ENCODE measurements at regions not wholly inside any gene's neighbourhood (a gene's known extent, or its start where the extent isn't known, plus 50 kb on each side); places are given as distances from the start of the nearest gene placed in this dataset.

DNA sequence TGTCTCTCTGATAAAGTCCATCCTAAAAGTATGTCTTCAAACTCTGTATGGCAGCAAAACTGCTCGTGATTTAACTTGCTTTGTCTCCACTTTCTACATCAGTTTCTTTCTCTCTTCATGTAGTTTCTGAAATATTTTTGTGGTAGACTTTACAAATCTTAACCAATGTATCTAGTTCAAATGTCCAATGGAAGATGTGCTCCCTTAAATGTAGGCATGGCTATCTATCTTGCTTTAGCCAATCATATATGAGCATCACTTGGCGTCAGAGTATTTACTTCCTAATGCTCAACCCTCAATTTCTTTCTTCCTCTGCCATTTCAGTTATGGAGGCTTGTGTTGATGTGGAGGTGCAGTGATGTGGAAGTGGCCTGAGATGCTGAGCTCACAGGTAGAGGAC lies 206.1 kb upstream of the ZNF608 start:
- no peak for DNase-seq (ENCODE audit: low spot score)
- Mint-ChIP-seq H3K4me1 (peaks cover 12% of the 10 kb centered on the region), H3K27ac (no peak overlapping the region), H3K36me3 (peaks cover 6% of the 10 kb centered on the region), H3K4me3 (no peak overlapping the region), H3K27me3 (ENCODE audit: insufficient read depth, low read depth) (no peaks in the 10 kb centered on the region), H3K9me3 (peaks cover 4% of the 10 kb centered on the region)
- Histone ChIP-seq H3K27ac (no peak overlapping the region), H3K27me3 (no peaks in the 10 kb centered on the region), H3K4me1 (peaks cover 16% of the 10 kb centered on the region), H2AFZ (replicated peaks) (no peak overlapping the region), H4K20me1 (ENCODE audit: low read depth) (no peaks in the 10 kb centered on the region), H3K9ac (no peak overlapping the region), H3K4me3 (no peak overlapping the region), H3F3A (ENCODE audit: low read depth) (peaks cover 8% of the 10 kb centered on the region), H3K9me3 (ENCODE audit: low read depth) (no peaks in the 10 kb centered on the region), H3K36me3 (no peaks in the 10 kb centered on the region), H3K79me2 (ENCODE audit: low read depth) (no peaks in the 10 kb centered on the region), H3K4me2 (no peak overlapping the region)
- TF ChIP-seq, protein P1, sequence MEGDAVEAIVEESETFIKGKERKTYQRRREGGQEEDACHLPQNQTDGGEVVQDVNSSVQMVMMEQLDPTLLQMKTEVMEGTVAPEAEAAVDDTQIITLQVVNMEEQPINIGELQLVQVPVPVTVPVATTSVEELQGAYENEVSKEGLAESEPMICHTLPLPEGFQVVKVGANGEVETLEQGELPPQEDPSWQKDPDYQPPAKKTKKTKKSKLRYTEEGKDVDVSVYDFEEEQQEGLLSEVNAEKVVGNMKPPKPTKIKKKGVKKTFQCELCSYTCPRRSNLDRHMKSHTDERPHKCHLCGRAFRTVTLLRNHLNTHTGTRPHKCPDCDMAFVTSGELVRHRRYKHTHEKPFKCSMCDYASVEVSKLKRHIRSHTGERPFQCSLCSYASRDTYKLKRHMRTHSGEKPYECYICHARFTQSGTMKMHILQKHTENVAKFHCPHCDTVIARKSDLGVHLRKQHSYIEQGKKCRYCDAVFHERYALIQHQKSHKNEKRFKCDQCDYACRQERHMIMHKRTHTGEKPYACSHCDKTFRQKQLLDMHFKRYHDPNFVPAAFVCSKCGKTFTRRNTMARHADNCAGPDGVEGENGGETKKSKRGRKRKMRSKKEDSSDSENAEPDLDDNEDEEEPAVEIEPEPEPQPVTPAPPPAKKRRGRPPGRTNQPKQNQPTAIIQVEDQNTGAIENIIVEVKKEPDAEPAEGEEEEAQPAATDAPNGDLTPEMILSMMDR (IDR thresholded peaks at IDR 0.05), result no peak
- TF ChIP-seq EZH2phosphoT487 (IDR thresholded peaks at IDR 0.05), result no peak

GRCh38 chr5:124954784-124955183 lies 208.3 kb upstream of the ZNF608 start:
- H3K79me2 ChIP-seq (ENCODE audit: low read depth), result no peaks in the 10 kb centered on the region
- H3K9me3 ChIP-seq (ENCODE audit: low read depth), result no peaks in the 10 kb centered on the region
- no peak overlapping the region for H3K4me2 ChIP-seq
- Mint-ChIP-seq H3K4me1 (peaks cover 3% of the 10 kb centered on the region), H3K27me3 (ENCODE audit: insufficient read depth, low read depth) (peaks cover under 1% of the 10 kb centered on the region), H3K4me3 (no peak overlapping the region), H3K27ac (no peak overlapping the region), H3K9me3 (peaks cover 4% of the 10 kb centered on the region), H3K36me3 (peaks cover 10% of the 10 kb centered on the region)
- no peaks in the 10 kb centered on the region for H3K4me1 ChIP-seq
- no peak for DNase-seq (ENCODE audit: low spot score)
- TF ChIP-seq EZH2phosphoT487 (IDR thresholded peaks at IDR 0.05), result no peak
- TF ChIP-seq EZH2 (IDR thresholded peaks at IDR 0.05), result no peak
- TF ChIP-seq, protein P1 (IDR thresholded peaks at IDR 0.05), result no peak
- H3F3A ChIP-seq (ENCODE audit: low read depth), result no peaks in the 10 kb centered on the region
- H3K4me3 ChIP-seq, result no peak overlapping the region
- H3K36me3 ChIP-seq, result no peaks in the 10 kb centered on the region
- H3K9ac ChIP-seq, result no peak overlapping the region
- no peaks in the 10 kb centered on the region for H4K20me1 ChIP-seq (ENCODE audit: low read depth)
- no peak overlapping the region for H3K27ac ChIP-seq
- H2AFZ ChIP-seq (replicated peaks), result no peak overlapping the region
- no peaks in the 10 kb centered on the region for H3K27me3 ChIP-seq

- Histone ChIP-seq H3K4me2 (no peak overlapping the region), H3K9me3 (ENCODE audit: low read depth) (no peaks in the 10 kb centered on the region), H3K79me2 (ENCODE audit: low read depth) (no peaks in the 10 kb centered on the region), H3K27ac (no peak overlapping the region), H3F3A (ENCODE audit: low read depth) (no peaks in the 10 kb centered on the region), H3K36me3 (no peaks in the 10 kb centered on the region), H3K27me3 (no peaks in the 10 kb centered on the region), H3K4me3 (no peak overlapping the region), H4K20me1 (ENCODE audit: low read depth) (no peaks in the 10 kb centered on the region), H3K4me1 (no peaks in the 10 kb centered on the region), H3K9ac (no peak overlapping the region), H2AFZ (replicated peaks) (no peak overlapping the region)
- Mint-ChIP-seq H3K4me1 (peaks cover 7% of the 10 kb centered on the region), H3K27me3 (ENCODE audit: insufficient read depth, low read depth) (peaks cover 7% of the 10 kb centered on the region), H3K9me3 (peaks cover 8% of the 10 kb centered on the region), H3K27ac (no peak overlapping the region), H3K4me3 (no peak overlapping the region), H3K36me3 (peaks cover 12% of the 10 kb centered on the region)
- TF ChIP-seq EZH2 (IDR thresholded peaks at IDR 0.05) (no peak), EZH2phosphoT487 (IDR thresholded peaks at IDR 0.05) (no peak)
- TF ChIP-seq, protein P1 (IDR thresholded peaks at IDR 0.05), result no peak
- no peak for DNase-seq (ENCODE audit: low spot score)
Measured at GRCh38 chr5:124956471-124957029, 210.1 kb upstream of the ZNF608 start.
